ENCODE measurements at regions not wholly inside any gene's neighbourhood (a gene's known extent, or its start where the extent isn't known, plus 50 kb on each side); places are given as distances from the start of the nearest gene placed in this dataset.

GRCh38 chr16:5196204-5196603 lies 98.6 kb upstream of the EEF2KMT start:
- no peaks in the 10 kb centered on the region for H3K9me3 ChIP-seq (ENCODE audit: insufficient read depth, low read length)
- H3K4me2 ChIP-seq (ENCODE audit: low read length), result no peak overlapping the region
- H4K20me1 ChIP-seq (ENCODE audit: insufficient read depth, low read length), result no peaks in the 10 kb centered on the region
- no peaks in the 10 kb centered on the region for H3K27me3 ChIP-seq (ENCODE audit: low read depth, low read length)
- H3K27ac ChIP-seq (ENCODE audit: low read length), result no peak overlapping the region
- no peak overlapping the region for H2AFZ ChIP-seq (ENCODE audit: low read depth, low read length)
- TF ChIP-seq, protein P1, sequence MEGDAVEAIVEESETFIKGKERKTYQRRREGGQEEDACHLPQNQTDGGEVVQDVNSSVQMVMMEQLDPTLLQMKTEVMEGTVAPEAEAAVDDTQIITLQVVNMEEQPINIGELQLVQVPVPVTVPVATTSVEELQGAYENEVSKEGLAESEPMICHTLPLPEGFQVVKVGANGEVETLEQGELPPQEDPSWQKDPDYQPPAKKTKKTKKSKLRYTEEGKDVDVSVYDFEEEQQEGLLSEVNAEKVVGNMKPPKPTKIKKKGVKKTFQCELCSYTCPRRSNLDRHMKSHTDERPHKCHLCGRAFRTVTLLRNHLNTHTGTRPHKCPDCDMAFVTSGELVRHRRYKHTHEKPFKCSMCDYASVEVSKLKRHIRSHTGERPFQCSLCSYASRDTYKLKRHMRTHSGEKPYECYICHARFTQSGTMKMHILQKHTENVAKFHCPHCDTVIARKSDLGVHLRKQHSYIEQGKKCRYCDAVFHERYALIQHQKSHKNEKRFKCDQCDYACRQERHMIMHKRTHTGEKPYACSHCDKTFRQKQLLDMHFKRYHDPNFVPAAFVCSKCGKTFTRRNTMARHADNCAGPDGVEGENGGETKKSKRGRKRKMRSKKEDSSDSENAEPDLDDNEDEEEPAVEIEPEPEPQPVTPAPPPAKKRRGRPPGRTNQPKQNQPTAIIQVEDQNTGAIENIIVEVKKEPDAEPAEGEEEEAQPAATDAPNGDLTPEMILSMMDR (IDR thresholded peaks at IDR 0.05; ENCODE audit: low read depth, low read length), result no peak
- no peak for TF ChIP-seq EZH2phosphoT487 (IDR thresholded peaks at IDR 0.05; ENCODE audit: low read depth)
- H3K4me1 ChIP-seq (ENCODE audit: low read length), result no peaks in the 10 kb centered on the region
- no peak overlapping the region for H3K4me3 ChIP-seq (ENCODE audit: low read length)
- H3K79me2 ChIP-seq (ENCODE audit: low read length), result no peaks in the 10 kb centered on the region
- no peaks in the 10 kb centered on the region for H3K36me3 ChIP-seq (replicated peaks; ENCODE audit: low read depth, low read length)
- no peak overlapping the region for H3K9ac ChIP-seq (ENCODE audit: low read length)

DNA sequence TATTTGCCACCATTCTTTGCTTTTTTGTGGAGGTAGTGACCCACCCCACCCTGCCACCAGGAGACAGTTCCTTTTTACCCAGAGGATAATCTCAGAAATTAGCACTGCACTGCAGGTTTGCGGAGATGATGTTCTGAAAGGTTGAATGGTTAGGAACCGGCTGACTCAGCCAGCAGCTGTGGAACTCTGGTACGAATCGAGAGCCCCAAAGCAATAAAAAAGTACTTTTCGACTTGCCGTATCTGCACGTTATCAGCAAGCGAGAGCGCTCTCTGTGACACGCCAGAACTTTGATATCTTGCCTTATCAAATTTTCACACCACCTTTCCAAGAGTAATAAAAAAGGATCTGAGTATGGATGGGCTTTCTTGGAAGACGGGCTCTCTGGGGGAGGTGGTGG lies 96.3 kb upstream of the EEF2KMT start:
- TF ChIP-seq, protein P1 (IDR thresholded peaks at IDR 0.05; ENCODE audit: low read depth, low read length), result no peak
- TF ChIP-seq EZH2phosphoT487 (IDR thresholded peaks at IDR 0.05; ENCODE audit: low read depth), result no peak
- no peak overlapping the region for H3K4me2 ChIP-seq (ENCODE audit: low read length)
- no peaks in the 10 kb centered on the region for H3K4me1 ChIP-seq (ENCODE audit: low read length)
- no peak overlapping the region for H3K9ac ChIP-seq (ENCODE audit: low read length)
- H3K27ac ChIP-seq (ENCODE audit: low read length), result no peak overlapping the region
- no peaks in the 10 kb centered on the region for H3K9me3 ChIP-seq (ENCODE audit: insufficient read depth, low read length)
- no peak overlapping the region for H3K4me3 ChIP-seq (ENCODE audit: low read length)
- no peak overlapping the region for H2AFZ ChIP-seq (ENCODE audit: low read depth, low read length)
- no peaks in the 10 kb centered on the region for H3K36me3 ChIP-seq (replicated peaks; ENCODE audit: low read depth, low read length)
- no peaks in the 10 kb centered on the region for H3K79me2 ChIP-seq (ENCODE audit: low read length)
- H3K27me3 ChIP-seq (ENCODE audit: low read depth, low read length), result no peaks in the 10 kb centered on the region
- no peaks in the 10 kb centered on the region for H4K20me1 ChIP-seq (ENCODE audit: insufficient read depth, low read length)

DNA sequence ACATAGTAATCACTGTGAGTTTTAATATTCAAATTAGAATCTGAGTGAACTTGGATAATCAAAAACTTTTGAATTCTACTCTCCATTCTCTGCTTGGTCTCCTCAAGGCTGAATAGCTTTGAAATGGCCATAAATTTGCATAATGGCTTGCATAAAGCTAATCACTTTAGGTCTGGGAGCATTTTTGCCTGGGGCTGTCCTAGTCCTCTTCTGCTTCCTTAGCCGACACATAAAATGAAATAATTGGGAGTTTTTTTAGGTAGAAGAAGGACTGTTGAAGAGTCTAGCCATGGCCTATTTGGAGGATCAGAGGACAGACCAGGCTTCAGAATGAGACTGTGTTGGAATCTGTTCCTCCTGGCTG lies 91.4 kb upstream of the EEF2KMT start:
- Histone ChIP-seq H3K9me3 (ENCODE audit: insufficient read depth, low read length) (no peaks in the 10 kb centered on the region), H3K4me2 (ENCODE audit: low read length) (no peak overlapping the region), H3K27me3 (ENCODE audit: low read depth, low read length) (no peaks in the 10 kb centered on the region), H2AFZ (ENCODE audit: low read depth, low read length) (no peak overlapping the region), H3K27ac (ENCODE audit: low read length) (no peak overlapping the region), H3K79me2 (ENCODE audit: low read length) (no peaks in the 10 kb centered on the region), H3K36me3 (replicated peaks; ENCODE audit: low read depth, low read length) (no peaks in the 10 kb centered on the region), H3K4me3 (ENCODE audit: low read length) (no peak overlapping the region), H3K4me1 (ENCODE audit: low read length) (no peaks in the 10 kb centered on the region), H4K20me1 (ENCODE audit: insufficient read depth, low read length) (no peaks in the 10 kb centered on the region), H3K9ac (ENCODE audit: low read length) (no peak overlapping the region)
- TF ChIP-seq, protein P1 (IDR thresholded peaks at IDR 0.05; ENCODE audit: low read depth, low read length), result no peak
- TF ChIP-seq EZH2phosphoT487 (IDR thresholded peaks at IDR 0.05; ENCODE audit: low read depth), result no peak

GRCh38 chr16:5188318-5188988 lies 90.9 kb upstream of the EEF2KMT start:
- H3K4me1 ChIP-seq (ENCODE audit: low read length), result no peaks in the 10 kb centered on the region
- no peak overlapping the region for H3K4me2 ChIP-seq (ENCODE audit: low read length)
- no peaks in the 10 kb centered on the region for H3K36me3 ChIP-seq (replicated peaks; ENCODE audit: low read depth, low read length)
- H3K9me3 ChIP-seq (ENCODE audit: insufficient read depth, low read length), result no peaks in the 10 kb centered on the region
- no peaks in the 10 kb centered on the region for H3K27me3 ChIP-seq (ENCODE audit: low read depth, low read length)
- H4K20me1 ChIP-seq (ENCODE audit: insufficient read depth, low read length), result no peaks in the 10 kb centered on the region
- no peak for TF ChIP-seq EZH2phosphoT487 (IDR thresholded peaks at IDR 0.05; ENCODE audit: low read depth)
- TF ChIP-seq, protein P1 (IDR thresholded peaks at IDR 0.05; ENCODE audit: low read depth, low read length), result no peak
- no peak overlapping the region for H3K4me3 ChIP-seq (ENCODE audit: low read length)
- H3K9ac ChIP-seq (ENCODE audit: low read length), result no peak overlapping the region
- no peaks in the 10 kb centered on the region for H3K79me2 ChIP-seq (ENCODE audit: low read length)
- H3K27ac ChIP-seq (ENCODE audit: low read length), result no peak overlapping the region
- no peak overlapping the region for H2AFZ ChIP-seq (ENCODE audit: low read depth, low read length)
